Endodermal cell (in vitro differentiated cells): ENCODE measurements at regions not wholly inside any gene's neighbourhood (a gene's known extent, or its start where the extent isn't known, plus 50 kb on each side); places are given as distances from the start of the nearest gene placed in this dataset.

Experiments
- DNase-seq: peaks from one replicate; pipeline ENCODE4 v3.0.0-alpha.2; 2017
- H3K27ac ChIP-seq: 2 replicates; pipeline ENCODE4 v1.5.1; 2013; ENCODE audit warnings: mild to moderate bottlenecking, low read depth, low read length, moderate library complexity
- H3K27me3 ChIP-seq: 2 replicates; pipeline ENCODE4 v1.6.1; 2013; ENCODE audit warnings: mild to moderate bottlenecking, low read length, moderate library complexity; ENCODE audit not compliant: insufficient read depth, control insufficient read depth, poor library complexity, severe bottlenecking
- H3K36me3 ChIP-seq: 2 replicates; pipeline ENCODE4 v1.7.0; 2013; ENCODE audit warnings: mild to moderate bottlenecking, low read length, moderate library complexity; ENCODE audit not compliant: control insufficient read depth, insufficient read depth
- H3K4me1 ChIP-seq: one replicate; pipeline ENCODE4 v1.7.0; 2013; ENCODE audit warnings: low read length; ENCODE audit not compliant: control insufficient read depth, insufficient read depth
- H3K4me3 ChIP-seq: 2 replicates; pipeline ENCODE4 v1.5.1; 2013; ENCODE audit warnings: mild to moderate bottlenecking, low read length, moderate library complexity
- H3K9ac ChIP-seq: 2 replicates; pipeline ENCODE4 v1.6.1; 2013; ENCODE audit warnings: mild to moderate bottlenecking, low read length, moderate library complexity; ENCODE audit not compliant: poor library complexity, severe bottlenecking; ENCODE audit errors: extremely low read depth
- H3K9me3 ChIP-seq: 2 replicates; pipeline ENCODE4 v1.6.1; 2013; ENCODE audit warnings: mild to moderate bottlenecking, low read length, moderate library complexity; ENCODE audit not compliant: control insufficient read depth
- H3K27ac Mint-ChIP-seq: 2 replicates; pipeline ENCODE4 v1.8.0; 2020; ENCODE audit warnings: mixed read lengths
- H3K27me3 Mint-ChIP-seq: 2 replicates; pipeline ENCODE4 v1.8.0; 2021; ENCODE audit warnings: mild to moderate bottlenecking, mixed read lengths; ENCODE audit not compliant: insufficient read depth
- H3K36me3 Mint-ChIP-seq: 2 replicates; pipeline ENCODE4 v1.8.0; 2020; ENCODE audit warnings: low read depth, mixed read lengths
- H3K4me1 Mint-ChIP-seq: 2 replicates; pipeline ENCODE4 v1.8.0; 2020; ENCODE audit warnings: mixed read lengths
- H3K4me3 Mint-ChIP-seq: 2 replicates; pipeline ENCODE4 v1.8.0; 2020; ENCODE audit warnings: mild to moderate bottlenecking, moderate library complexity, mixed read lengths
- H3K9me3 Mint-ChIP-seq: 2 replicates; pipeline ENCODE4 v1.8.0; 2020; ENCODE audit warnings: mild to moderate bottlenecking, mixed read lengths
- WGBS, 2 experiments: methylation state at CpG; one replicate each; pipeline versions ENCODE4 v1.1.5 to v1.1.7; 2013; ENCODE audit warnings: missing lambda C conversion rate in 2 of 2, mixed read lengths in 1 of 2; ENCODE audit not compliant: insufficient coverage in 1 of 2, insufficient read length in 1 of 2; 5-methylcytosine and 5-hydroxymethylcytosine counted together
- TF ChIP-seq, protein P1 (sequence below): fragments of 200-600 bp; sonication (generic); conservative IDR thresholded peaks from 2 replicates; pipeline ENCODE4 v1.5.0; 2021; ENCODE audit warnings: antibody characterized with exemption, mild to moderate bottlenecking

DNA sequence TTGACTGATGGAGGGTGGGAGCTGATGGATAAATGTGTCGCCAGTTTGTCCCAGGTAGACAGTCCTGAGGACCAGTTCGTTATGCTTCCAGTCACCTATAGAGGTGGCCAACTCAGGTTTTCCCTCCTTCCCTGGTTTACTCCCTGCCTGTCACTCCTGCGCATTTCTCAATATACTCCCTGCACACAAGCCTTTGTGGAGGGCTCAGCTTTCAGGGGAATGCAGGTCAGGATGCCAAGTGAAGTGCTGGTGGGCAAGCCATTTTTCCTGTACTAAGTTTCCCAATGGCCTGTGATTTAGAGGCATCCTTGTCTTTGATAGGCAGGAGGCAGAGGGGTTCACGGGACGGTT, 473.5 kb upstream of the ZMIZ1 start:
- H3K27me3 Mint-ChIP-seq, result peaks cover 11% of the 10 kb centered on the region
- WGBS, 2 experiments, result 50 to 60% methylated on average over 2 to 5 of the region's 5 CpGs
- TF ChIP-seq, protein P1, sequence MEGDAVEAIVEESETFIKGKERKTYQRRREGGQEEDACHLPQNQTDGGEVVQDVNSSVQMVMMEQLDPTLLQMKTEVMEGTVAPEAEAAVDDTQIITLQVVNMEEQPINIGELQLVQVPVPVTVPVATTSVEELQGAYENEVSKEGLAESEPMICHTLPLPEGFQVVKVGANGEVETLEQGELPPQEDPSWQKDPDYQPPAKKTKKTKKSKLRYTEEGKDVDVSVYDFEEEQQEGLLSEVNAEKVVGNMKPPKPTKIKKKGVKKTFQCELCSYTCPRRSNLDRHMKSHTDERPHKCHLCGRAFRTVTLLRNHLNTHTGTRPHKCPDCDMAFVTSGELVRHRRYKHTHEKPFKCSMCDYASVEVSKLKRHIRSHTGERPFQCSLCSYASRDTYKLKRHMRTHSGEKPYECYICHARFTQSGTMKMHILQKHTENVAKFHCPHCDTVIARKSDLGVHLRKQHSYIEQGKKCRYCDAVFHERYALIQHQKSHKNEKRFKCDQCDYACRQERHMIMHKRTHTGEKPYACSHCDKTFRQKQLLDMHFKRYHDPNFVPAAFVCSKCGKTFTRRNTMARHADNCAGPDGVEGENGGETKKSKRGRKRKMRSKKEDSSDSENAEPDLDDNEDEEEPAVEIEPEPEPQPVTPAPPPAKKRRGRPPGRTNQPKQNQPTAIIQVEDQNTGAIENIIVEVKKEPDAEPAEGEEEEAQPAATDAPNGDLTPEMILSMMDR, result no peak

GRCh38 chr10:78596556-78596955, 472.2 kb upstream of the ZMIZ1 start:
- Mint-ChIP-seq H3K27ac (no peak overlapping the region), H3K4me1 (no peaks in the 10 kb centered on the region), H3K36me3 (no peaks in the 10 kb centered on the region), H3K27me3 (peaks cover 20% of the 10 kb centered on the region), H3K4me3 (no peak overlapping the region), H3K9me3 (no peaks in the 10 kb centered on the region)
- TF ChIP-seq, protein P1, result no peak
- Histone ChIP-seq H3K4me1 (no peaks in the 10 kb centered on the region), H3K27ac (no peak overlapping the region), H3K9me3 (no peaks in the 10 kb centered on the region), H3K9ac (no peak overlapping the region), H3K36me3 (no peaks in the 10 kb centered on the region), H3K27me3 (peaks cover 26% of the 10 kb centered on the region), H3K4me3 (no peak overlapping the region)
- peak; percentile 32 for DNase-seq
- WGBS, 2 experiments, result 56 to 83% methylated on average over 2 of the region's 2 CpGs

More for the DNA sequence above, 473.5 kb upstream of the ZMIZ1 start:
- H3K4me3 Mint-ChIP-seq, result no peak overlapping the region
- no peaks in the 10 kb centered on the region for H3K9me3 ChIP-seq
- no peak overlapping the region for H3K27ac ChIP-seq
- no peaks in the 10 kb centered on the region for H3K4me1 ChIP-seq
- DNase-seq, result peak; percentile 24
- no peak overlapping the region for H3K27ac Mint-ChIP-seq
- H3K27me3 ChIP-seq, result peaks cover 15% of the 10 kb centered on the region
- no peaks in the 10 kb centered on the region for H3K36me3 Mint-ChIP-seq
- H3K4me3 ChIP-seq, result no peak overlapping the region
- H3K4me1 Mint-ChIP-seq, result peaks cover 8% of the 10 kb centered on the region
- no peak overlapping the region for H3K9ac ChIP-seq
- no peaks in the 10 kb centered on the region for H3K36me3 ChIP-seq
- peaks cover 3% of the 10 kb centered on the region for H3K9me3 Mint-ChIP-seq

- Mint-ChIP-seq H3K36me3 (no peaks in the 10 kb centered on the region), H3K9me3 (no peaks in the 10 kb centered on the region), H3K4me3 (no peak overlapping the region), H3K27me3 (peaks cover 24% of the 10 kb centered on the region), H3K27ac (no peak overlapping the region), H3K4me1 (no peaks in the 10 kb centered on the region)
- no peaks in the 10 kb centered on the region for H3K4me1 ChIP-seq
- no peak overlapping the region for H3K4me3 ChIP-seq
- H3K27me3 ChIP-seq, result peaks cover 26% of the 10 kb centered on the region
- no peak overlapping the region for H3K27ac ChIP-seq
- no peaks in the 10 kb centered on the region for H3K9me3 ChIP-seq
- DNase-seq, result peak; percentile 34
- H3K9ac ChIP-seq, result no peak overlapping the region
- TF ChIP-seq, protein P1, result no peak
- 94 to 100% methylated on average over 5 to 11 of the region's 11 CpGs for WGBS, 2 experiments
- no peaks in the 10 kb centered on the region for H3K36me3 ChIP-seq
Measured at GRCh38 chr10:78597796-78598555, 470.8 kb upstream of the ZMIZ1 start.
